ENCODE measurements at regions not wholly inside any gene's neighbourhood (a gene's known extent, or its start where the extent isn't known, plus 50 kb on each side); places are given as distances from the start of the nearest gene placed in this dataset.

DNA sequence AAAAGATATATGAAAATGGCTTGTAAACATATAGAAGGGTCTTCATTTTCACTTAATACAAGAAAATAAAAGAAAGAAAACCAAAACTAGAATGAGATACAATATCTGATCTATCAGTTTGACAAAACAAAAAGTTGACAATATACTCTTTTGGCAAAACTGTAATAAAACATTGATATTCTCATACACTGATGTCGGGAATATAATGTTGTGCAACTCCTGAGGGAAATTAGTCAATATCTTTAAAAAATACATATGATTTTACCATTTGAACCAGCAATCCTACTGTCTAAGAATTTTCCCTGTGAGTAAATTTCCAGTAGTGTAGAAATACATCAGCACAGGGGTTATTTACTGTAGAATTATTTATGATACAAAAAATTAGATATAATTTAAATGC is 336.1 kb upstream of the FSIP2 start:
- DNase-seq (ENCODE audit: low read depth in 1 of 2, low spot score in 2 of 2) (no peak), FAIRE-seq (no peak)
- Histone ChIP-seq H3K27ac (ENCODE audit: low read depth, low read length) (no peak overlapping the region), H3K79me1 (ENCODE audit: low read depth, low read length) (no peaks in the 10 kb centered on the region), H2AK5ac (ENCODE audit: low read depth, low read length) (no peak overlapping the region), H3K9ac (replicated peaks in 1 of 4; ENCODE audit: extremely low read depth in 1 of 4, low read depth in 3 of 4, low read length in 3 of 4) (no peak overlapping the region), H3K4ac (replicated peaks; ENCODE audit: insufficient read length, low read depth, low read length) (no peak overlapping the region), H3K4me3 (ENCODE audit: extremely low read depth in 1 of 4, insufficient read depth in 2 of 4, low read depth in 3 of 4, low read length in 4 of 4) (no peak overlapping the region), H3K4me2 (ENCODE audit: insufficient read depth in 1 of 2, low read depth in 2 of 2, low read length in 2 of 2) (no peak overlapping the region), H4K8ac (ENCODE audit: extremely low read depth, insufficient read depth, low read length) (no peak overlapping the region), H3K27me3 (replicated peaks in 1 of 4; ENCODE audit: control insufficient read depth in 3 of 4, extremely low read depth in 1 of 4, insufficient read depth in 3 of 4, low read length in 3 of 4) (no peaks in the 10 kb centered on the region), H3K23me2 (ENCODE audit: low read depth, low read length) (no peaks in the 10 kb centered on the region), H3K23ac (ENCODE audit: insufficient read length) (no peak overlapping the region), H2BK12ac (ENCODE audit: low read depth, low read length) (no peak overlapping the region), H3K14ac (ENCODE audit: insufficient read length) (no peak overlapping the region), H3K9me3 (ENCODE audit: insufficient read depth in 2 of 2, low read depth in 1 of 2, low read length in 1 of 2) (no peaks in the 10 kb centered on the region), H3K36me3 (ENCODE audit: control insufficient read depth in 2 of 4, insufficient read depth in 4 of 4, low read length in 3 of 4) (no peaks in the 10 kb centered on the region), H3K18ac (ENCODE audit: extremely low read depth, low read length) (no peak overlapping the region), H2BK15ac (ENCODE audit: low read length) (no peak overlapping the region), H4K91ac (replicated peaks; ENCODE audit: insufficient read length, low read length) (no peak overlapping the region), H4K5ac (ENCODE audit: insufficient read length, low read depth, low read length) (no peak overlapping the region), H2BK5ac (ENCODE audit: low read depth, low read length) (no peak overlapping the region), H4K20me1 (replicated peaks in 1 of 2; ENCODE audit: control insufficient read depth in 1 of 2, insufficient read depth in 2 of 2, low read length in 2 of 2) (no peaks in the 10 kb centered on the region), H3K79me2 (ENCODE audit: control insufficient read depth in 1 of 2, insufficient read depth in 2 of 2, low read length in 2 of 2) (no peaks in the 10 kb centered on the region), H3K56ac (replicated peaks; ENCODE audit: insufficient read length, low read depth, low read length) (no peak overlapping the region), H2AFZ (ENCODE audit: low read length) (no peak overlapping the region), H2BK20ac (ENCODE audit: low read length) (no peak overlapping the region), H2BK120ac (replicated peaks; ENCODE audit: low read depth, low read length) (no peak overlapping the region), H3K4me1 (replicated peaks in 1 of 4; ENCODE audit: control insufficient read depth in 3 of 4, insufficient read depth in 4 of 4, low read length in 3 of 4) (no peaks in the 10 kb centered on the region)
- CTCF ChIA-PET (ENCODE audit: partially characterized antibody), result no interaction called here
- 84% methylated on average over 1 of the region's 1 CpG; no CpG with 5 or more reads in 1 of the 2 experiments for WGBS, 2 experiments (ENCODE audit: extremely low coverage in 1 of 2, insufficient coverage in 1 of 2, insufficient read length in 1 of 2, insufficient replicate concordance in 2 of 2, low coverage in 1 of 2, low lambda C conversion rate in 2 of 2, missing lambda C conversion rate in 1 of 2)
- POLR2A ChIA-PET (ENCODE audit: partially characterized antibody), result no interaction called here
- TF ChIP-seq, protein P1, sequence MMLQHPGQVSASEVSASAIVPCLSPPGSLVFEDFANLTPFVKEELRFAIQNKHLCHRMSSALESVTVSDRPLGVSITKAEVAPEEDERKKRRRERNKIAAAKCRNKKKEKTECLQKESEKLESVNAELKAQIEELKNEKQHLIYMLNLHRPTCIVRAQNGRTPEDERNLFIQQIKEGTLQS (IDR thresholded peaks at IDR 0.05; ENCODE audit: insufficient read depth, low read depth, low read length), result no peak
- no peak for TF ChIP-seq CBX8 (IDR thresholded peaks at IDR 0.05; ENCODE audit: borderline replicate concordance, low read depth, low read length)
- TF ChIP-seq, protein P2, sequence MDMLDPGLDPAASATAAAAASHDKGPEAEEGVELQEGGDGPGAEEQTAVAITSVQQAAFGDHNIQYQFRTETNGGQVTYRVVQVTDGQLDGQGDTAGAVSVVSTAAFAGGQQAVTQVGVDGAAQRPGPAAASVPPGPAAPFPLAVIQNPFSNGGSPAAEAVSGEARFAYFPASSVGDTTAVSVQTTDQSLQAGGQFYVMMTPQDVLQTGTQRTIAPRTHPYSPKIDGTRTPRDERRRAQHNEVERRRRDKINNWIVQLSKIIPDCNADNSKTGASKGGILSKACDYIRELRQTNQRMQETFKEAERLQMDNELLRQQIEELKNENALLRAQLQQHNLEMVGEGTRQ (IDR thresholded peaks at IDR 0.05; ENCODE audit: low read length), result no peak
- no peak for TF ChIP-seq CTBP2 (IDR thresholded peaks at IDR 0.05; ENCODE audit: borderline replicate concordance, insufficient read depth, insufficient read length, low read length)
- TF ChIP-seq KDM1A (IDR thresholded peaks at IDR 0.05; ENCODE audit: borderline replicate concordance, low read length), result no peak
- no peak for TF ChIP-seq GABPA (IDR thresholded peaks at IDR 0.05; ENCODE audit: borderline replicate concordance, insufficient read depth, low read length)
- no peak for TF ChIP-seq TAF7 (optimal IDR thresholded peaks at IDR 0.05; ENCODE audit: borderline replicate concordance, low read depth, low read length)

Data from H1 (cell line).